OCI-LY3 (cell line): ENCODE measurements at regions not wholly inside any gene's neighbourhood (a gene's known extent, or its start where the extent isn't known, plus 50 kb on each side); places are given as distances from the start of the nearest gene placed in this dataset.

Experiments used
- H2AFZ ChIP-seq: fragments of 200-600, 300-600 bp; shearing (Covaris generic); 2 replicates; pipeline ENCODE4 v1.6.0; 2014; ENCODE audit warnings: antibody characterized with exemption, low read depth, low read length
- H3K27ac ChIP-seq: fragments of 200-600, 300-600 bp; sonication (generic); 2 replicates; pipeline ENCODE4 v1.5.1; 2014; ENCODE audit warnings: mild to moderate bottlenecking, low read length, moderate library complexity, mixed read lengths
- H3K27me3 ChIP-seq: fragments of 200-600, 300-600 bp; sonication (generic); 2 replicates; pipeline ENCODE4 v1.6.1; 2014; ENCODE audit warnings: low read depth, low read length, mixed read lengths
- H3K36me3 ChIP-seq: fragments of 200-600, 300-600 bp; sonication (generic); replicated peaks from 2 replicates; pipeline ENCODE3; 2014; ENCODE audit warnings: low read depth, low read length, mixed read lengths
- H3K4me1 ChIP-seq: fragments of 300-600, 200-600 bp; sonication (generic); 2 replicates; pipeline ENCODE4 v1.6.1; 2014; ENCODE audit warnings: low read length, mixed read lengths
- H3K4me2 ChIP-seq: fragments of 200-600, 300-600 bp; sonication (generic); 2 replicates; pipeline ENCODE4 v1.6.1; 2014; ENCODE audit warnings: low read length, mixed read lengths
- H3K4me3 ChIP-seq: fragments of 300-600, 200-600 bp; sonication (generic); 2 replicates; pipeline ENCODE4 v1.5.1; 2014; ENCODE audit warnings: antibody characterized with exemption, mild to moderate bottlenecking, low read length, moderate library complexity
- H3K79me2 ChIP-seq: fragments of 300-600, 200-600 bp; shearing (Covaris generic); 2 replicates; pipeline ENCODE4 v1.6.1; 2014; ENCODE audit warnings: mild to moderate bottlenecking, low read length, mixed read lengths
- H3K9ac ChIP-seq: fragments of 300-600, 200-600 bp; shearing (Covaris generic); 2 replicates; pipeline ENCODE4 v1.6.0; 2014; ENCODE audit warnings: mild to moderate bottlenecking, low read length, moderate library complexity
- H3K9me3 ChIP-seq: fragments of 200-600, 300-600 bp; shearing (Covaris generic); 2 replicates; pipeline ENCODE4 v1.6.1; 2014; ENCODE audit warnings: low read length, mixed read lengths; ENCODE audit not compliant: insufficient read depth
- H4K20me1 ChIP-seq: fragments of 200-600, 300-600 bp; sonication (generic); 2 replicates; pipeline ENCODE4 v1.6.1; 2016; ENCODE audit warnings: low read length, mixed read lengths; ENCODE audit not compliant: insufficient read depth
- EZH2phosphoT487 ChIP-seq: fragments of 200-600 bp; shearing (Covaris generic); IDR thresholded peaks from 2 replicates; pipeline ENCODE4 v1.6.1; 2018; ENCODE audit warnings: antibody characterized with exemption, mixed run types, low read depth
- TF ChIP-seq, protein P1 (sequence below): fragments of 200-600, 300-600 bp; sonication (generic); IDR thresholded peaks from 2 replicates; pipeline ENCODE4 v1.5.1; 2014; ENCODE audit warnings: antibody characterized with exemption, low read length, low read depth

DNA sequence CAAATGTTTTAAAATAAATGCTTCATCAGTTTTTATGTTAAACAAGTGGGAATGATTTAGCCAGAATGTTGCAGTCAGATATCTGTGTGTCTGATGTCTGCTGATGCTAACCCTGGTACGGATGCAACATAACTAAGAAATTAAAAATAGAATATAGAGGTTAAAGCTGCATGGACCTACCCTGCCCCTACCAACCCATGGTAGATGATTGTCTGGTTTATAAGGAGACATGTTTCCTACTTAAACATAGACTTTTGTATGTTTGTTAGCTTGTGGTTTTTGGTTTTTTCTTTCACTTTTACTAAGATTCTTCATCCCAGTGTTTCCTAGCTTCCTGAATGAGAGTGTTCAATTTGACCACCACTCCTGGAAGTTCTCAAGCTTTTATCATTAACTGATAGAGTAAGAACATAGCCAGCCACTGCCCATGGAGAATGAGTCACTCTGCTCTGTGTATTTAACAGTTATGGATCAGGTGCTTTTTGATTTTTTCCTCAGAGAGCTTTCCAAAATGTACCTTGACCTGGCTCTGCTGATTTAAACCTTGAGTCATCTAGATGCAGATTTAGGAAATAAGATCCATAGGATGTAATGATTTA lies 70.7 kb upstream of the VEPH1 start:
- no peaks in the 10 kb centered on the region for H3K36me3 ChIP-seq
- H2AFZ ChIP-seq, result no peak overlapping the region
- H3K4me2 ChIP-seq, result no peak overlapping the region
- no peaks in the 10 kb centered on the region for H3K4me1 ChIP-seq
- no peaks in the 10 kb centered on the region for H3K79me2 ChIP-seq
- no peak overlapping the region for H3K27ac ChIP-seq
- no peak for TF ChIP-seq EZH2phosphoT487
- TF ChIP-seq, protein P1, sequence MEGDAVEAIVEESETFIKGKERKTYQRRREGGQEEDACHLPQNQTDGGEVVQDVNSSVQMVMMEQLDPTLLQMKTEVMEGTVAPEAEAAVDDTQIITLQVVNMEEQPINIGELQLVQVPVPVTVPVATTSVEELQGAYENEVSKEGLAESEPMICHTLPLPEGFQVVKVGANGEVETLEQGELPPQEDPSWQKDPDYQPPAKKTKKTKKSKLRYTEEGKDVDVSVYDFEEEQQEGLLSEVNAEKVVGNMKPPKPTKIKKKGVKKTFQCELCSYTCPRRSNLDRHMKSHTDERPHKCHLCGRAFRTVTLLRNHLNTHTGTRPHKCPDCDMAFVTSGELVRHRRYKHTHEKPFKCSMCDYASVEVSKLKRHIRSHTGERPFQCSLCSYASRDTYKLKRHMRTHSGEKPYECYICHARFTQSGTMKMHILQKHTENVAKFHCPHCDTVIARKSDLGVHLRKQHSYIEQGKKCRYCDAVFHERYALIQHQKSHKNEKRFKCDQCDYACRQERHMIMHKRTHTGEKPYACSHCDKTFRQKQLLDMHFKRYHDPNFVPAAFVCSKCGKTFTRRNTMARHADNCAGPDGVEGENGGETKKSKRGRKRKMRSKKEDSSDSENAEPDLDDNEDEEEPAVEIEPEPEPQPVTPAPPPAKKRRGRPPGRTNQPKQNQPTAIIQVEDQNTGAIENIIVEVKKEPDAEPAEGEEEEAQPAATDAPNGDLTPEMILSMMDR, result no peak
- no peak overlapping the region for H3K9ac ChIP-seq
- H3K9me3 ChIP-seq, result no peaks in the 10 kb centered on the region
- H3K27me3 ChIP-seq, result no peaks in the 10 kb centered on the region; the same call in 1 of the 2 replicates
- H4K20me1 ChIP-seq, result no peaks in the 10 kb centered on the region
- no peak overlapping the region for H3K4me3 ChIP-seq

DNA sequence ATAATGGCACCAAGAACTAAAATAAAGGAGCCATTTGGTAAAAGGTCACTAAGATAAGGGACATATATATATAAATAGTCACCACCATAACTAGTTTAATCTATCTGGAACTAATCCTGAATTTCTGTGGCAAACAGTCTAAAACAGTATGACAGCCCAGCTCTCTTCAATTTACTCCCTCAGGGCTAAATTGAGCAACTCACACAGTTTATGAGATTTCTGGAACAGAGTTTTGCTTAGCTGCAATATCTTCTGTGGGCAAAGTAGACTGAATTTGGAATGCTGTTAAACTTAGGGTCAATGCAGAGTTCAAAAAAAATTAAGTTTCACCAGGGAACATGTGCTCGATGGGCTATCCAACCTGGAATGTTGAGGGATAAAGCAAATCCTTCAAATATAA lies 70.1 kb upstream of the VEPH1 start:
- no peaks in the 10 kb centered on the region for H3K9me3 ChIP-seq
- H3K9ac ChIP-seq, result no peak overlapping the region
- H4K20me1 ChIP-seq, result no peaks in the 10 kb centered on the region
- no peaks in the 10 kb centered on the region; the same call in 1 of the 2 replicates for H3K27me3 ChIP-seq
- H3K79me2 ChIP-seq, result no peaks in the 10 kb centered on the region
- H3K4me2 ChIP-seq, result no peak overlapping the region
- TF ChIP-seq, protein P1, result no peak
- no peak for TF ChIP-seq EZH2phosphoT487
- no peaks in the 10 kb centered on the region for H3K4me1 ChIP-seq
- no peaks in the 10 kb centered on the region for H3K36me3 ChIP-seq
- no peak overlapping the region for H3K4me3 ChIP-seq
- no peak overlapping the region for H3K27ac ChIP-seq
- no peak overlapping the region for H2AFZ ChIP-seq

DNA sequence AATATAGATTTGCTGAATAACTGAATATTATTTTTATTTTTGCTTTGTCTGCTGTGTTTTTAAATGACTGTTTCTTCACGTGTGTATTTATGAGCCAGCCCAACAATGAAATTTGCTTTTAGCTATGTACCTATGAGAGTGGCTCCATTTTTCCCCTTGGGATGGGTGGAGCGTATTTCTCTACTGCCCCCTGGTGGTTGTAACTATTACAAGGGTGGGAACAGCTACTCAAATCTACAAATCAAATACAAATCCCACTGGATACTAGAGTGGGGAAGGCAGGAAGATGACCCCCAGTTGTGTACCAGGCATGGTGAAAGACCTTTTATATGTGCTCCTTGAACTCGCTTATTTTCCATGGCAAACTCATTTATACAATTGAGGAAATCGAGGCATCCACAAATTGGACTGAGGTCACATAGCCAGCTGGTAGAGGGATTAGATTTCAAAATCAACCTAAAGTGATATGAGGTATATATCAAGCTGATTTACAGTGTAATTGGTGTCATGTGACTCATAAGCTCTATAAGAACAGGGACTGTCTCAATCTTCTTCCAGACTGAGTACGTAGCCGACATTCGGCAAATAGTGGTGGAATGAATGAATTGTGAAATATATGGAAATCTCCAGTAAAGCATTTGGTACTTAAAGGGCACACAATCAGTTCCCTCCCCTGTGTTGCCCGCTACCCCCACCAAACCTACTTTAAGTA lies 69.5 kb upstream of the VEPH1 start:
- no peak overlapping the region for H3K4me3 ChIP-seq
- no peak overlapping the region for H2AFZ ChIP-seq
- no peaks in the 10 kb centered on the region; the same call in 1 of the 2 replicates for H3K27me3 ChIP-seq
- no peak for TF ChIP-seq EZH2phosphoT487
- TF ChIP-seq, protein P1, result peak; percentile 85
- H3K4me2 ChIP-seq, result no peak overlapping the region
- H3K27ac ChIP-seq, result no peak overlapping the region
- no peak overlapping the region for H3K9ac ChIP-seq
- H3K36me3 ChIP-seq, result no peaks in the 10 kb centered on the region
- no peaks in the 10 kb centered on the region for H3K4me1 ChIP-seq
- no peaks in the 10 kb centered on the region for H3K9me3 ChIP-seq
- H4K20me1 ChIP-seq, result no peaks in the 10 kb centered on the region
- no peaks in the 10 kb centered on the region for H3K79me2 ChIP-seq

DNA sequence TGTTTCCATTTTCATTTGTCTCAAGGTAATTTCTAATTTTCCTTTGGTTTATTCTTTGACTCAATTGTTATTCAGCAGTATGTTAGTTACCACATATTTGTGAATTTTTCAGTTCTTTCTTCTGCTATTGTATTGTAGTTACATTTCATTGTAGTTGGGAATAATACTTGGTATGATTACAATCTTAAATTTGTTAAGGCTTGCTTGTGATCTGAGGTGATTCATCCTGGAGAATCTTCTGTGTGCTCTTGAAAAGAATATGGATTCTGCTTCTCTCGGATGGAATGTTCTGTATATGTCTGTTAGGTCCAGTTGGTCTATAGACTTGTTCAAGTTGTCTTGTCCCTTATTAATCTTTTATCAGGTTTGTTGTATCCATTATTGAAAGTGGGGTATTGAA lies 63.4 kb upstream of the VEPH1 start:
- Histone ChIP-seq H3K4me1 (no peaks in the 10 kb centered on the region), H3K9ac (no peak overlapping the region), H4K20me1 (no peaks in the 10 kb centered on the region), H3K79me2 (no peaks in the 10 kb centered on the region), H3K4me3 (no peak overlapping the region), H3K36me3 (no peaks in the 10 kb centered on the region), H3K9me3 (no peaks in the 10 kb centered on the region), H3K27ac (no peak overlapping the region), H3K27me3 (no peaks in the 10 kb centered on the region), H3K4me2 (no peak overlapping the region), H2AFZ (no peak overlapping the region)
- TF ChIP-seq, protein P1, result no peak
- no peak for TF ChIP-seq EZH2phosphoT487
